ENCODE measurements at regions not wholly inside any gene's neighbourhood (a gene's known extent, or its start where the extent isn't known, plus 50 kb on each side); places are given as distances from the start of the nearest gene placed in this dataset.

DNA sequence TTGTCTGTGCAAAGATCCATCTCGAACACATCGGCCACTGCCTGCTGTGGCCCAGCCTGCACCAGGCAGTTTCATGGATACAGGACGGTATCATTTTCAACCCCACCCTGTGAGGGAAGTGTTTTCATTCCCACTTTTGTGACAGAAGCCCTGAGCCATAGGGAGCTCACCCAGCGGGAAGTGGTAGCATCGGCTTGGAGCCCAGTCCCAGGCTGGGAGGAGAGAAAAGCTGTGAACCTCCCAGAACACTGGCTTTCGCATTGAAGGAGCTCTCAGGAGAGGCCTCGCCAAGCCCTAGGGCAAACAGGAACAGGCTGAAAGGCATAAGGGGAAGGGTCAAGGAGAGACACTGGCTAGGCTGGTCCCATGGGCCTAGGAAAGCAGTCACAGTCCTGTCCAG, 166.1 kb downstream of the TFCP2L1 start:
- TF ChIP-seq, protein P1, sequence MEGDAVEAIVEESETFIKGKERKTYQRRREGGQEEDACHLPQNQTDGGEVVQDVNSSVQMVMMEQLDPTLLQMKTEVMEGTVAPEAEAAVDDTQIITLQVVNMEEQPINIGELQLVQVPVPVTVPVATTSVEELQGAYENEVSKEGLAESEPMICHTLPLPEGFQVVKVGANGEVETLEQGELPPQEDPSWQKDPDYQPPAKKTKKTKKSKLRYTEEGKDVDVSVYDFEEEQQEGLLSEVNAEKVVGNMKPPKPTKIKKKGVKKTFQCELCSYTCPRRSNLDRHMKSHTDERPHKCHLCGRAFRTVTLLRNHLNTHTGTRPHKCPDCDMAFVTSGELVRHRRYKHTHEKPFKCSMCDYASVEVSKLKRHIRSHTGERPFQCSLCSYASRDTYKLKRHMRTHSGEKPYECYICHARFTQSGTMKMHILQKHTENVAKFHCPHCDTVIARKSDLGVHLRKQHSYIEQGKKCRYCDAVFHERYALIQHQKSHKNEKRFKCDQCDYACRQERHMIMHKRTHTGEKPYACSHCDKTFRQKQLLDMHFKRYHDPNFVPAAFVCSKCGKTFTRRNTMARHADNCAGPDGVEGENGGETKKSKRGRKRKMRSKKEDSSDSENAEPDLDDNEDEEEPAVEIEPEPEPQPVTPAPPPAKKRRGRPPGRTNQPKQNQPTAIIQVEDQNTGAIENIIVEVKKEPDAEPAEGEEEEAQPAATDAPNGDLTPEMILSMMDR (IDR thresholded peaks at IDR 0.05; ENCODE audit: control extremely low read depth, extremely low read depth, low read depth, missing control alignments): no peak
- ChIA-PET CTCF (interaction anchor here (0.9 to 1.3 kb wide), 3 partner anchors 10 to 39 kb away, joined by 3 to 5 read pairs (median 3); no protein-coding TSS in a partner anchor), POLR2A (no interaction called here)
- DNase-seq (ENCODE audit: extremely low spot score): no peak

DNA sequence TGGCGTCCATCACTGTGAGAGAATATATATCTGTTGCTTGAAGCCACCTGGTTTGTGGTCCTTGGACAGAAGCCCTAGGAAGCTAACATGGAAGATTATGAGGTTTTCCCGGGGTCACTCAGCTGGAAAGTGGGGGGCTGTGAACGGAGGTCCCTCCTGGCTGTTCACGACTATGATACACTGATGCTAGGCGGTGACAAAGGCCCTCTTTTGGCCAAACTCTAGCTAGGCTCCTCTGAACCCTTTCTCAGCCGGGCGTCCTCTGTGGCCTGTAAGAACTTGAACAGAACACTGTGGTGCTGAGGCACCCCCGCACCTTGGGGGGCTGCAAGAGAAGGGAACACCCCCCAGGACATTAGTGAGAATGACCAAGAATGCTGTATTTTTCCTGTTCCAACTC, 164.6 kb downstream of the TFCP2L1 start:
- TF ChIP-seq, protein P1 (IDR thresholded peaks at IDR 0.05; ENCODE audit: control extremely low read depth, extremely low read depth, low read depth, missing control alignments): no peak
- CTCF ChIA-PET: interaction anchor here (1.2 kb wide), 1 partner anchor 8 kb away, joined by 3 read pairs; no protein-coding TSS in a partner anchor
- POLR2A ChIA-PET: no interaction called here
- no peak for DNase-seq (ENCODE audit: extremely low spot score)

DNA sequence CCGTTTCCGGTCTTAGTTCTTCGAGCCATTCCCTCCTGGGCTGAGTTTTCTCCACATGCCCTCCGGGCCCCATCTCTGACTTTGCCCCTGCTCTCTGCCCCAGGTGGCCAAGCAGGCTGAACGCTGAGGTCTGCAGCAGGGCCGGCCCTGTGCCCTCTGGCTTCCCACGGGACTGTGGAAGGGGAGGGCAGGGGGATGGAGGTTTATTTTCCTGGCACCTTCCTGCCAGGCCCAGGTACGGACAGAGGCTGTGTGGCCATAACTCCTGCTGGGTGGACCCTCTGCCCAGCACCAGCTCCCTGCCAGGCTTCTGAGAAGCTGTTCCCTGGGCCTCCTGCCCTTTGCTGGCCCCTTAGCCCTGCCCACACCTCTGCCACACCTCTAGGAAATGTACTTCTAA, 164.0 kb downstream of the TFCP2L1 start:
- CTCF ChIA-PET: no interaction called here

DNA sequence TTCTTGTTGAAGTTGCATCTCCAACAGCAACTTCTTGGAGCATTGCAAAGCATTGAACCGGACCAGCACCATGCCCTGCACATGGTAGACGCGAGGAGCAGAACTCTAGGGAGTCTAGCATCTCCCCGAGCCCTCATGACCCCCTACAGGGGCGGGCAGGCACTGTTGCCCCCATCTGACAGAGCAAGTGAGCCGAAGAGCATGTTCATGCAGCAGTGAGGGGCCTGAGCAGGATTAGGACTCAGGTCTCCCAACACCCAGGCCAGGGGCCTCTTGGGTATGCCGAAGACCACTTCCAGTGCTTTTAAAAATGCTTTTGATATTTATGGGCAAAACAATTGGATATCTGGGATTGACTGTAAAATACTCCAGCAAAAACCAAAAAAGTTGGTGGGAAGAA, 163.3 kb downstream of the TFCP2L1 start:
- TF ChIP-seq, protein P1 (IDR thresholded peaks at IDR 0.05; ENCODE audit: control extremely low read depth, extremely low read depth, low read depth, missing control alignments): no peak
- POLR2A ChIA-PET: no interaction called here

More for the DNA sequence above, 164.0 kb downstream of the TFCP2L1 start:
- TF ChIP-seq, protein P1 (IDR thresholded peaks at IDR 0.05; ENCODE audit: control extremely low read depth, extremely low read depth, low read depth, missing control alignments): no peak
- POLR2A ChIA-PET: no interaction called here
- no peak for DNase-seq (ENCODE audit: extremely low spot score)

DNA sequence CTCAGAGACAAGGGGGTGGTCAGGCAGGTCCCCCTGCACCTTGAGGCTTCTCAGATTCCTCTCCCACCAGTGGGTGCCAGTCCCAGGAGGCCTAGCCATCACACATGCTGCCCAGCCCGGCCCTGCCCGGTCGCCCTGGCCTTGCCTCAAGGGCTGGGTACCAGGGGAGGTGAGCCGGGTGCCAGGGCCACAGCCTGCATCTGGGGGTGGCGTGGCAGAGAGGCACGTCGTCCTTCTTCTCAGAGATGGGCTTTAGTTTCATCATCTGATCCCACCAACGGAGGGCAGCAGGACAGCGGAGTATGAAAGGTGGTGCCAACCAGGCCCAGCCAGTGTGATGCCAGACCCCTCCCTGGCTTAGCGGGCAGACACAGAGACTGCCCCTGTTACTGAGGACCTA, 161.7 kb downstream of the TFCP2L1 start:
- DNase-seq (ENCODE audit: extremely low spot score): no peak
- CTCF ChIA-PET: no interaction called here
- TF ChIP-seq, protein P1 (IDR thresholded peaks at IDR 0.05; ENCODE audit: control extremely low read depth, extremely low read depth, low read depth, missing control alignments): no peak
- POLR2A ChIA-PET: no interaction called here

More for the DNA sequence above, 163.3 kb downstream of the TFCP2L1 start:
- DNase-seq (ENCODE audit: extremely low spot score): no peak
- CTCF ChIA-PET: no interaction called here

DNA sequence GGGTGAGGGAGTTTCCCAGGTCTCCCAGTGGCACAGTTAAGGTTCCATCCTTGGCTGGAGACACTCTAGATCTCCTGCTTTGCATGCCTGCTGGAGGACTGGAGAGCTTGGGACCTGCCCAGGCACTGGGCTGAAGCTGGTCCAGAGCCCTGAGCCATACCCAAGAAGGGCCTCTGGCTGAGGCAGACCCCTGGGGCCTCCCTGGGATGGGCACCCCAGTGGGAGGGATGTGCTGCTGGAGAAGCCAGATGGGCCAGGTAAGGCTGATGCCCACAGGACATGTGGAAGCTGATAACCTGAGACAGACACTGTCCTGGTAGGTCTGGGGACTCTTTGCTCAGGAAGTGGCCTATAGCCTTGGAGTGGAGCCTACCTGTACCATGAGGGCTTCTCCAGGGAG, 160.7 kb downstream of the TFCP2L1 start:
- TF ChIP-seq, protein P1 (IDR thresholded peaks at IDR 0.05; ENCODE audit: control extremely low read depth, extremely low read depth, low read depth, missing control alignments): no peak

DNA sequence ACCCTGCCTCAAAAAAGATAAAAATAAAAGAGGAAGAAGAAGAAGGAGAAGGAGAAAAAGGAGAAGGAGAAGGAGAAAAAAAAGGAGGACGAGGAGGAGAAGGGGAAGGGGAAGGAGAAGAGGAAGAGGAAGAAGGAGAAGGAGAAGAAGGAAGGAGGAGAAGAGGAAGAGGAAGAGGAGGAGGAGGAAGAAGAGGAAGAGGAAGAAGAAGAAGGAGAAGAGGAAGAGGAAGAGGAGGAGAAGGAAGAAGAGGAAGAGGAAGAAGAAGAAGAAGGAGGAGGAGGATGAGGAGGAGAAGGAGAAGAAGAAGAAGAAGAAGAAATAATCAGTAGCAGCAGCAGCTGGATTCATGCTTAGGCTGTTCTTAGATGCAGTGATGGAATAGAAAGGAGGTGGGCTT, 159.7 kb downstream of the TFCP2L1 start:
- ChIA-PET CTCF (no interaction called here), POLR2A (no interaction called here)
- TF ChIP-seq, protein P1 (IDR thresholded peaks at IDR 0.05; ENCODE audit: control extremely low read depth, extremely low read depth, low read depth, missing control alignments): no peak
- DNase-seq (ENCODE audit: extremely low spot score): no peak

More for the DNA sequence above, 160.7 kb downstream of the TFCP2L1 start:
- POLR2A ChIA-PET: no interaction called here
- DNase-seq (ENCODE audit: extremely low spot score): no peak
- CTCF ChIA-PET: no interaction called here
